Upper lobe of left lung (tissue), 6 donors: ENCODE measurements at regions not wholly inside any gene's neighbourhood (a gene's known extent, or its start where the extent isn't known, plus 50 kb on each side); places are given as distances from the start of the nearest gene placed in this dataset.

ENCODE experiments used
- ATAC-seq, 2 donors: fragments of 200-7000 bp; cut with Tn5 transposase; one replicate each; pipeline ENCODE4 v1.9.1; 2022; ENCODE audit warnings: mild to moderate bottlenecking in 2 of 2, moderate library complexity in 2 of 2; ENCODE audit not compliant: low FRiP score in 2 of 2
- DNase-seq, 2 donors: peaks; one replicate each; pipeline ENCODE4 v3.0.0-alpha.2; 2019 to 2020
- H3K27ac ChIP-seq, 4 donors: fragments of 200-600 bp; sonication (generic); one replicate each; pipeline ENCODE4 v1.5.1; 2016 to 2019
- H3K27me3 ChIP-seq, 4 donors: fragments of 200-600 bp; sonication (generic); one replicate each; pipeline ENCODE4 v1.5.1; 2017 to 2019
- H3K36me3 ChIP-seq, 4 donors: fragments of 200-600 bp; sonication (generic); one replicate each; pipeline ENCODE4 v1.5.1; 2016 to 2019
- H3K4me1 ChIP-seq, 4 donors: fragments of 200-600 bp; sonication (generic); one replicate each; pipeline ENCODE4 v1.5.1; 2018 to 2019
- H3K4me3 ChIP-seq, 4 donors: fragments of 200-600 bp; sonication (generic); one replicate each; pipeline ENCODE4 v1.5.1; 2017 to 2019; ENCODE audit warnings: mild to moderate bottlenecking in 2 of 4, moderate library complexity in 1 of 4
- H3K9me3 ChIP-seq, 4 donors: fragments of 200-600 bp; sonication (generic); one replicate each; pipeline ENCODE4 v1.5.1; 2018 to 2019
- CTCF ChIP-seq, 6 experiments: fragments of 450-650 bp in 4 of 6; fragments of 200-600 bp in 2 of 6; sonication (generic) in 2 of 6; IDR thresholded peaks; one replicate each; pipeline ENCODE4 v1.5.1; 2016 to 2019; ENCODE audit warnings: antibody characterized with exemption in 6 of 6
- EP300 ChIP-seq, 4 donors: sonication (generic); formaldehyde crosslinking; IDR thresholded peaks; one replicate each; pipeline ENCODE4 v1.5.1; 2017; ENCODE audit warnings: antibody characterized with exemption in 4 of 4, control low read depth in 2 of 4
- POLR2A ChIP-seq, 4 donors: fragments of 450-650 bp; IDR thresholded peaks; one replicate each; pipeline ENCODE4 v1.5.1; 2016 to 2017; ENCODE audit warnings: antibody characterized with exemption in 4 of 4, mild to moderate bottlenecking in 2 of 4
- POLR2AphosphoS5 ChIP-seq, 2 donors: sonication (generic); formaldehyde crosslinking; IDR thresholded peaks; one replicate each; pipeline ENCODE4 v1.5.1; 2017; ENCODE audit warnings: antibody characterized with exemption in 2 of 2
- WGBS, 2 donors: methylation state at CpG; one replicate each; pipeline ENCODE4 v1.1.5; 2017 to 2018; 5-methylcytosine and 5-hydroxymethylcytosine counted together
- donor health status: DM: no; HTN: no; CAD: no; lungs with moderate emphysema.
- donor health status: DM: no; HTN: yes; CAD: no; lungs with severe emphysema.

GRCh38 chrX:137483554-137483953 lies 82.4 kb upstream of the ZIC3 start:
- ATAC-seq: no peak
- no peak for TF ChIP-seq POLR2AphosphoS5 (IDR thresholded peaks at IDR 0.05)
- no peak for TF ChIP-seq CTCF (IDR thresholded peaks at IDR 0.05)
- TF ChIP-seq POLR2A (IDR thresholded peaks at IDR 0.05): no peak
- TF ChIP-seq EP300 (IDR thresholded peaks at IDR 0.05): no peak

GRCh38 chrX:137482136-137482535 lies 83.8 kb upstream of the ZIC3 start:
- WGBS, 2 donors: 67% methylated on average over 1 to 2 of the region's 2 CpGs
- no peak for ATAC-seq
- no peak overlapping the region for H3K27ac ChIP-seq

More at GRCh38 chrX:137483554-137483953, 82.4 kb upstream of the ZIC3 start:
- Histone ChIP-seq H3K4me1 (no peaks in the 10 kb centered on the region), H3K27ac (no peak overlapping the region), H3K9me3 (no peaks in the 10 kb centered on the region), H3K36me3 (no peaks in the 10 kb centered on the region), H3K4me3 (no peak overlapping the region), H3K27me3 (no peaks in the 10 kb centered on the region)
- DNase-seq: no peak

GRCh38 chrX:137479386-137479785 lies 86.5 kb upstream of the ZIC3 start:
- no peak overlapping the region for H3K4me3 ChIP-seq
- TF ChIP-seq POLR2A (IDR thresholded peaks at IDR 0.05) (no peak), EP300 (IDR thresholded peaks at IDR 0.05) (no peak), CTCF (IDR thresholded peaks at IDR 0.05) (no peak), POLR2AphosphoS5 (IDR thresholded peaks at IDR 0.05) (no peak)
- H3K36me3 ChIP-seq: no peaks in the 10 kb centered on the region
- H3K27me3 ChIP-seq: no peaks in the 10 kb centered on the region
- H3K27ac ChIP-seq: no peak overlapping the region
- DNase-seq: no peak
- ATAC-seq: no peak
- H3K4me1 ChIP-seq: no peaks in the 10 kb centered on the region
- WGBS, 2 donors: 7 to 12% methylated on average over 2 of the region's 2 CpGs
- H3K9me3 ChIP-seq: no peaks in the 10 kb centered on the region

More at GRCh38 chrX:137482136-137482535, 83.8 kb upstream of the ZIC3 start:
- H3K36me3 ChIP-seq: no peaks in the 10 kb centered on the region
- no peaks in the 10 kb centered on the region for H3K4me1 ChIP-seq
- no peaks in the 10 kb centered on the region for H3K27me3 ChIP-seq
- DNase-seq: no peak
- no peaks in the 10 kb centered on the region for H3K9me3 ChIP-seq
- TF ChIP-seq POLR2AphosphoS5 (IDR thresholded peaks at IDR 0.05): no peak
- H3K4me3 ChIP-seq: no peak overlapping the region

GRCh38 chrX:137441711-137442110 lies 124.2 kb upstream of the ZIC3 start:
- 80 to 96% methylated on average over 19 to 24 of the region's 24 CpGs for WGBS, 2 donors
- no peaks in the 10 kb centered on the region for H3K36me3 ChIP-seq
- H3K9me3 ChIP-seq: peaks cover 0 to 18% (median 0%) of the 10 kb centered on the region in 4 donors
- no peak overlapping the region for H3K4me3 ChIP-seq
- no peaks in the 10 kb centered on the region for H3K27me3 ChIP-seq
- no peaks in the 10 kb centered on the region for H3K4me1 ChIP-seq
- TF ChIP-seq CTCF (IDR thresholded peaks at IDR 0.05): no peak
- no peak for TF ChIP-seq POLR2A (IDR thresholded peaks at IDR 0.05)
- TF ChIP-seq EP300 (IDR thresholded peaks at IDR 0.05): no peak
- no peak for TF ChIP-seq POLR2AphosphoS5 (IDR thresholded peaks at IDR 0.05)
- no peak overlapping the region for H3K27ac ChIP-seq
- DNase-seq: peak in 1 of 2 donors; percentile 52
- no peak for ATAC-seq

GRCh38 chrX:137432609-137433008 lies 133.3 kb upstream of the ZIC3 start:
- Histone ChIP-seq H3K4me1 (peaks cover 0 to 16% (median 1%) of the 10 kb centered on the region in 4 donors), H3K27me3 (peaks cover 0 to 24% (median 0%) of the 10 kb centered on the region in 4 donors), H3K36me3 (no peaks in the 10 kb centered on the region), H3K9me3 (peaks cover 0 to 4% (median 0%) of the 10 kb centered on the region in 4 donors), H3K4me3 (no peak overlapping the region), H3K27ac (no peak overlapping the region)
- DNase-seq (no peak), ATAC-seq (no peak)
- TF ChIP-seq POLR2A (IDR thresholded peaks at IDR 0.05): no peak
- peak in 2 of 6 experiments; percentile 22 to 35 for TF ChIP-seq CTCF (IDR thresholded peaks at IDR 0.05)
- 5 to 11% methylated on average over 1 of the region's 1 CpG for WGBS, 2 donors
